ENCODE measurements at regions not wholly inside any gene's neighbourhood (a gene's known extent, or its start where the extent isn't known, plus 50 kb on each side); places are given as distances from the start of the nearest gene placed in this dataset.

DNA sequence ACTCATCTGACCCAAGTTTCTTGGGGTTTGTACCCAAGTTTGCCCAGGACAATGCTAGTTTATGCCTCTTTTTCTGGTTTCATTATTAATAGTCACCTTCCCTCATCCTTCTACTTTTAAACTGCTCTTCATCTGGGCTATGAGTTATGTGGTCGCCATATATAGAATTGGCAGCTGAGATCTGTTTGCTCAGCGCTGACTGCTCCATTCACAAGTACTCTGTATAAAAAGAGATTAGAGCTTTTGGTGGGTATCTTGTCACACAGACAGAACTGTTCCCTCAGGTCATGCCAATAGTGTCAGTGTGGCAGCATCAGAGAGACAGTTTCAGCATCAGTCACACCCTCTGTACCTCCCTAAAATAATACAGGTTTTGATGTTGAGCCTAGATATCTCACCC, 326.0 kb downstream of the RAB38 start (continued):
- TF ChIP-seq MAX (CRISPR knock-in tag; IDR thresholded peaks at IDR 0.05) (no peak), ZNF425 (CRISPR knock-in tag; conservative IDR thresholded peaks at IDR 0.05) (no peak), ZNF423 (CRISPR knock-in tag; IDR thresholded peaks at IDR 0.05) (no peak), CREB1 (CRISPR knock-in tag; IDR thresholded peaks at IDR 0.05) (no peak)
- TF ChIP-seq, protein P1, sequence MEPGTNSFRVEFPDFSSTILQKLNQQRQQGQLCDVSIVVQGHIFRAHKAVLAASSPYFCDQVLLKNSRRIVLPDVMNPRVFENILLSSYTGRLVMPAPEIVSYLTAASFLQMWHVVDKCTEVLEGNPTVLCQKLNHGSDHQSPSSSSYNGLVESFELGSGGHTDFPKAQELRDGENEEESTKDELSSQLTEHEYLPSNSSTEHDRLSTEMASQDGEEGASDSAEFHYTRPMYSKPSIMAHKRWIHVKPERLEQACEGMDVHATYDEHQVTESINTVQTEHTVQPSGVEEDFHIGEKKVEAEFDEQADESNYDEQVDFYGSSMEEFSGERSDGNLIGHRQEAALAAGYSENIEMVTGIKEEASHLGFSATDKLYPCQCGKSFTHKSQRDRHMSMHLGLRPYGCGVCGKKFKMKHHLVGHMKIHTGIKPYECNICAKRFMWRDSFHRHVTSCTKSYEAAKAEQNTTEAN (CRISPR knock-in tag; IDR thresholded peaks at IDR 0.05), result no peak

GRCh38 chr11:87840786-87841185, 334.5 kb downstream of the RAB38 start:
- no peak overlapping the region for H3K4me3 Mint-ChIP-seq
- CTCF ChIA-PET, result no interaction called here
- no peak for TF ChIP-seq OVOL2 (CRISPR knock-in tag; IDR thresholded peaks at IDR 0.05; ENCODE audit: borderline replicate concordance)
- no peak for TF ChIP-seq ZNF138 (CRISPR knock-in tag; conservative IDR thresholded peaks at IDR 0.05)
- no peaks in the 10 kb centered on the region for H3K27me3 Mint-ChIP-seq (ENCODE audit: low read depth)
- DNase-seq (ENCODE audit: low spot score) (no peak), ATAC-seq (no peak)
- no peak overlapping the region for H3K27ac Mint-ChIP-seq
- peaks cover 2% of the 10 kb centered on the region; the same call in 1 of the 2 replicates for H3K4me1 Mint-ChIP-seq
- peaks cover 9% of the 10 kb centered on the region for H3K9me3 Mint-ChIP-seq
- POLR2A ChIA-PET, result no interaction called here
- H3K36me3 Mint-ChIP-seq, result no peaks in the 10 kb centered on the region

DNA sequence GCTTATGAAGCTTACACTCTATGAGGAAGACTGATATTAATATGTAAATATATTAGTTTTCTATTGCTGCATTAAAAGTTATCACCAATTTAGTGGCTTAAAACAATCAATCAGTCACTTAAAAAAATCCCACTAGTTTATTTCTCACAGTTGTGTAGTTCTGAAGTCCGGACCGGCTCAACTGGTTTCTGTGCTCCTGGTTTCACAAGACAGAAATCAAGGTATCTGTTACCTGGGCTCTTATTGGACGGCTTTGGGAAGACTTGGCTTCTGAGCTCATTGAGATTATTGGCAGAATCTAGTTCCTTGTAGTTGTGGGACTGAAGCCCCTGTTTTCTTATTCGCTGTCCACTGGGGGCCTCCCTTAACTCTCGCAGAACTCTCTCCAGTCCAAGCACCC, 343.0 kb downstream of the RAB38 start:
- Mint-ChIP-seq H3K9me3 (no peaks in the 10 kb centered on the region), H3K27me3 (ENCODE audit: low read depth) (no peaks in the 10 kb centered on the region), H3K4me3 (no peak overlapping the region), H3K4me1 (no peaks in the 10 kb centered on the region; the same call in 1 of the 2 replicates), H3K36me3 (no peaks in the 10 kb centered on the region), H3K27ac (no peak overlapping the region)
- ATAC-seq (peak; percentile 61), DNase-seq (ENCODE audit: low spot score) (no peak)
- CTCF ChIA-PET, result interaction anchor here (0.9 kb wide), 1 partner anchor 184 kb away, joined by 3 read pairs; no protein-coding TSS in a partner anchor
- TF ChIP-seq ZNF671 (CRISPR knock-in tag; IDR thresholded peaks at IDR 0.05) (no peak), FOXP4 (CRISPR knock-in tag; IDR thresholded peaks at IDR 0.05) (no peak), ZNF138 (CRISPR knock-in tag; conservative IDR thresholded peaks at IDR 0.05) (no peak), ZNF416 (CRISPR knock-in tag; IDR thresholded peaks at IDR 0.05) (no peak), ETV6 (CRISPR knock-in tag; IDR thresholded peaks at IDR 0.05) (no peak), TP53 (CRISPR knock-in tag; IDR thresholded peaks at IDR 0.05) (no peak), OVOL2 (CRISPR knock-in tag; IDR thresholded peaks at IDR 0.05; ENCODE audit: borderline replicate concordance) (no peak), ZSCAN18 (CRISPR knock-in tag; IDR thresholded peaks at IDR 0.05) (no peak)
- TF ChIP-seq, protein P2, sequence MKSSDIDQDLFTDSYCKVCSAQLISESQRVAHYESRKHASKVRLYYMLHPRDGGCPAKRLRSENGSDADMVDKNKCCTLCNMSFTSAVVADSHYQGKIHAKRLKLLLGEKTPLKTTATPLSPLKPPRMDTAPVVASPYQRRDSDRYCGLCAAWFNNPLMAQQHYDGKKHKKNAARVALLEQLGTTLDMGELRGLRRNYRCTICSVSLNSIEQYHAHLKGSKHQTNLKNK (CRISPR knock-in tag; IDR thresholded peaks at IDR 0.05), result no peak
- POLR2A ChIA-PET, result interaction anchor here (1.0 kb wide), 1 partner anchor 28 kb away, joined by 3 read pairs; no protein-coding TSS in a partner anchor
